ENCODE measurements at regions not wholly inside any gene's neighbourhood (a gene's known extent, or its start where the extent isn't known, plus 50 kb on each side); places are given as distances from the start of the nearest gene placed in this dataset.

DNA sequence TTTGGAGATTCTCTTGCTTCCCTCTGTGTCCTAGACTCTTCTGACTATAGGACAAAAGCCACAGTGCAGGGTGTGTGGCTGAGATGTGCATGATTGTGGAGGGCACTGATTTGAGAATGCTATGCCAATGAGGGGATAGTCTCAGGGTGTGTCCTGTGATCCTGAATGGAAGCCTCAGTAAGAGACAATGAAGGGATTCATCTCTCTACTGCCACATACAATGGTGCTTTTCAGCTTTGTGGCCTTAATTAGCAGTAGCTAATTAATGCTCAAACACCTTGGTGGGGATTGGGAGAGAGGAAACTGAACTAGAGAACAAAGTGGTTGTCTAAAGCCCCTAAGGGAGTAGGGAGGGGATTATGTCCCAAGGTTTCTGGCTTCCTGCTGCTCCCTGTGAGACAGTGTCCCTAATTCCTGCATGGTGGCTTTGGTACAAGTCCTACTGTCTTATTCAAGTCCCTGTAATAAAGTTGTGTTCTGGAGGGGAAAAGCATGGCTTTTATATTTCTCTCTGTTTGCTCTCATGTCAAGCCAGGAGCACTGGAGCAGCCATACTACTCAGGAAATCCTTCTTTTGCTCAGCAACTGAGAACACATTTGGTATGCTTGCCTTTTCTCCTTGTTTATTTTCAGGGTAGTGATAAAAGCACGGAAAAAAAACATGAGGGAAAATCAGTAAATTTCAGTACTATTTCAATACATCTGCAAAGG is 415.2 kb upstream of the TCF4 start:
- TF ChIP-seq, protein P1, sequence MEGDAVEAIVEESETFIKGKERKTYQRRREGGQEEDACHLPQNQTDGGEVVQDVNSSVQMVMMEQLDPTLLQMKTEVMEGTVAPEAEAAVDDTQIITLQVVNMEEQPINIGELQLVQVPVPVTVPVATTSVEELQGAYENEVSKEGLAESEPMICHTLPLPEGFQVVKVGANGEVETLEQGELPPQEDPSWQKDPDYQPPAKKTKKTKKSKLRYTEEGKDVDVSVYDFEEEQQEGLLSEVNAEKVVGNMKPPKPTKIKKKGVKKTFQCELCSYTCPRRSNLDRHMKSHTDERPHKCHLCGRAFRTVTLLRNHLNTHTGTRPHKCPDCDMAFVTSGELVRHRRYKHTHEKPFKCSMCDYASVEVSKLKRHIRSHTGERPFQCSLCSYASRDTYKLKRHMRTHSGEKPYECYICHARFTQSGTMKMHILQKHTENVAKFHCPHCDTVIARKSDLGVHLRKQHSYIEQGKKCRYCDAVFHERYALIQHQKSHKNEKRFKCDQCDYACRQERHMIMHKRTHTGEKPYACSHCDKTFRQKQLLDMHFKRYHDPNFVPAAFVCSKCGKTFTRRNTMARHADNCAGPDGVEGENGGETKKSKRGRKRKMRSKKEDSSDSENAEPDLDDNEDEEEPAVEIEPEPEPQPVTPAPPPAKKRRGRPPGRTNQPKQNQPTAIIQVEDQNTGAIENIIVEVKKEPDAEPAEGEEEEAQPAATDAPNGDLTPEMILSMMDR (IDR thresholded peaks at IDR 0.05) = no peak
- TF ChIP-seq EZH2phosphoT487 (IDR thresholded peaks at IDR 0.05) (peak; percentile 47), EZH2 (IDR thresholded peaks at IDR 0.05) (no peak)
